HFF-Myc (cell line): ENCODE measurements at regions not wholly inside any gene's neighbourhood (a gene's known extent, or its start where the extent isn't known, plus 50 kb on each side); places are given as distances from the start of the nearest gene placed in this dataset.
"Not testable (repeated sequence)": the region's sequence is repeated elsewhere in the genome, so short reads cannot be mapped to it uniquely, and the experiment has no call there.

ENCODE experiments used
- DNase-seq: peaks from one replicate; pipeline ENCODE4 v3.0.0-alpha.2; 2011; ENCODE audit warnings: low read depth; ENCODE audit errors: extremely low read depth
- H3K4me3 ChIP-seq: replicated peaks from 2 replicates; pipeline ENCODE4 v1.5.1; 2011; ENCODE audit warnings: low read depth, mild to moderate bottlenecking, control low read depth, low read length
- TF ChIP-seq, protein P1 (sequence below): IDR thresholded peaks from 2 replicates; pipeline ENCODE4 v1.5.1; 2012; ENCODE audit warnings: mild to moderate bottlenecking, low read depth, low read length, control low read depth; ENCODE audit errors: missing control alignments

DNA sequence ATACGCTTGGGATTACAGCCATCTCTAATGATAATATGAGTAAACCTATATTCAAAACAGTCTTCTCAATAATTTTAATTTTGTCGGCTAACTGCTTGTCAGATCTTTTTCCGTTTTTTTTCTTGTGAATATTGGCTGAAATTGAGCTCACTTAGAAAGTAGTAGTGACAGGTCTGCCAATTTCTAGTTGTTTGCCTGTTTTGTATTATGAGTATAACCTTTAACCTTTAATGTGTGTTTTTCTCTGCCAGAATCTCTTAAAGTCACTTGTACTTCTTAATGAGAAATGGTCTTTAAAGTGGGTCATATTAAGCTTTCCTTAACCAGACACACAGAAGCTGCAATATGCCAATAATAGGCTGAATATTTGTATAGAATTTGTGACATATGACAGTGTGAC, 511.0 kb downstream of the CSNK1G3 start:
- TF ChIP-seq, protein P1, sequence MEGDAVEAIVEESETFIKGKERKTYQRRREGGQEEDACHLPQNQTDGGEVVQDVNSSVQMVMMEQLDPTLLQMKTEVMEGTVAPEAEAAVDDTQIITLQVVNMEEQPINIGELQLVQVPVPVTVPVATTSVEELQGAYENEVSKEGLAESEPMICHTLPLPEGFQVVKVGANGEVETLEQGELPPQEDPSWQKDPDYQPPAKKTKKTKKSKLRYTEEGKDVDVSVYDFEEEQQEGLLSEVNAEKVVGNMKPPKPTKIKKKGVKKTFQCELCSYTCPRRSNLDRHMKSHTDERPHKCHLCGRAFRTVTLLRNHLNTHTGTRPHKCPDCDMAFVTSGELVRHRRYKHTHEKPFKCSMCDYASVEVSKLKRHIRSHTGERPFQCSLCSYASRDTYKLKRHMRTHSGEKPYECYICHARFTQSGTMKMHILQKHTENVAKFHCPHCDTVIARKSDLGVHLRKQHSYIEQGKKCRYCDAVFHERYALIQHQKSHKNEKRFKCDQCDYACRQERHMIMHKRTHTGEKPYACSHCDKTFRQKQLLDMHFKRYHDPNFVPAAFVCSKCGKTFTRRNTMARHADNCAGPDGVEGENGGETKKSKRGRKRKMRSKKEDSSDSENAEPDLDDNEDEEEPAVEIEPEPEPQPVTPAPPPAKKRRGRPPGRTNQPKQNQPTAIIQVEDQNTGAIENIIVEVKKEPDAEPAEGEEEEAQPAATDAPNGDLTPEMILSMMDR: no peak
- no peak overlapping the region for H3K4me3 ChIP-seq
- DNase-seq: no peak

DNA sequence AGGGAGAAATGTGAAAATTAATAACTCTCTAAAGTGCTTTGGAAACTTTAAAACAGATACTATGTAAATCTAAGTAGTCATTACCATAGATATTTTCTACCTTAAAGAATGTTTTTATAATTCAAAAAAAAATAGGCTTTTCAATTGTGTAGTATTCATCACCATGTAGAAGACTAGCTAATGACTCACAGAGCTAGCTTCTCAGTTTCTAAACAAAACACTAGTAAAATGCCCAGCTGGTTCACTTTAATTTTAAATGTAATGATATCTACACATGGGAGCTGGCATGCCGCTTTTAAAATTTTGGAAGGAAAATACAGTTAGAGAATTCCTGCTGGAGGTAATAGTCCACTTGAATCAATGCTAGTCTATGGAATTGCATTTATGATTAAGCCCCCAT, 509.8 kb downstream of the CSNK1G3 start:
- no peak overlapping the region for H3K4me3 ChIP-seq
- TF ChIP-seq, protein P1: no peak
- DNase-seq: no peak

DNA sequence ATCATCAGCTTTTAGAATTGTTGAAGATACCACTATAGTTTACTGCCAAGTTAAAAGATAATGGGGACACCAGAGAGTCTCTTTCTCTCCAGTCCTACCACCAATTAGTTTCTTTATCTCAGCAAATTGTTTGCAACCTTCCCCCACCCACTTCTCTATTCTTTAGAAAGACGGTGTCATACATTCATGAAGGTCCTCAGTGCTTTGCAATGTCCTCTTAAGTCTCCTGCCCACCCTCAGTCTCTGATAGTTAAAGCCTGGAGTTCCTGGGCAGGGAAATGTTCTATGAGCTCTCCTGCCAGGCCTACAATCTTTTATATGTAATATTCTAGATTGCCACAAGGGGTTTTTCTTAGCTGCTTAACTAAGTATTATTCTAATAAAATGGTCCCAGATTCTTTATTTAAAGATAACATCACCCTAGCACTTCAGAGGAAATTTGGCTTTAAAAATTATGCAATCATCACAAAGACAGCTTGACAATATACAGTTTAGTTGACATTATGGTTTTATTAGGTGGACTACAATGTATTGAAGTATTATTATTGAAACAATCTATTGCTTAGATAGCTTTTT, 509.2 kb downstream of the CSNK1G3 start:
- TF ChIP-seq, protein P1: no peak
- H3K4me3 ChIP-seq: no peak overlapping the region
- no peak for DNase-seq

DNA sequence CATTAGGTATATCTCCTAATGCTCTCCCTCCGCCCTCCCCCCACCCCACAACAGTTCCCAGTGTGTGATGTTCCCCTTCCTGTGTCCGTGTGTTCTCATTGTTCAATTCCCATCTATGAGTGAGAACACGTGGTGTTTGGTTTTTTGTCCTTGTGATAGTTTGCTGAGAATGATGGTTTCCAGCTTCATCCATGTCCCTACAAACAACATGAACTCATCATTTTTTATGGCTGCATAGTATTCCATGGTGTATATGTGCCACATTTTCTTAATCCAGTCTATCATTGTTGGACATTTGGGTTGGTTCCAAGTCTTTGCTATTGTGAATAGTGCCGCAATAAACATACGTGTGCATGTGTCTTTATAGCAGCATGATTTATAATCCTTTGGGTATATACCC, 505.3 kb downstream of the CSNK1G3 start:
- DNase-seq, H3K4me3 ChIP-seq: not testable (repeated sequence)

DNA sequence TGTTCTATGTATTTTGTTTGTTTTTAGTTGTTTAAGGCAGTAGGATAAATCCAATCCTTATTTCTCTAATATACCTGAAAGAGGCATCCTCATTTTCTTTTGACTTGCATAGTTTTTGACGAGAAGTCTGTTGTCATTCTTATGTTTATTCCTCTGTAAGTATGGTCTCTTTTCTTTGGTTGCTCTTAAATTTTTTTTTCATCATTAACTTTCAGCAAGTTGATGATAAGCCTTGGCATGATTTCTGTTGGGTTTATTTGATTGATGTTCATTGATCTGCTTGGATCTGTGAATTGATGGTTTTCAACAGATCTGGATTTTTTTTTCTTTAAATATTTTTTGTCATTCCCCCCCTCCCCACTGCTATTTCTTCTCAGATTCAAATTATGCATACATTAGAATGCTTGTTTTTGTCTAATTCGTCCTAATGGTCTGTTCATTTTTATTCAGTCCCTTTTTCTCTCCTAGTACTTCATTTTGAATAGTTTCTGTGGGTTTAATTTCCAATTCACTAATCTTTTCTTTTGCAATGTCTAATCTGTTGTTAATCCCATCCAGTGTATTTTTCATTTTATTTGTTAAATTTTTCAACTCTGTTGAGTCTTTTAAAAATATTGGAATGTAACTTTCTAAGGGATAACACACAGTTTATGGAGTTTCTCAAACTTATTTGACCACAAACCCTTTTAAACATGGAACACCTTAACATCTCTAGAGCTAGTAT, 495.9 kb downstream of the CSNK1G3 start:
- H3K4me3 ChIP-seq: no peak overlapping the region
- TF ChIP-seq, protein P1: no peak
- no peak for DNase-seq

DNA sequence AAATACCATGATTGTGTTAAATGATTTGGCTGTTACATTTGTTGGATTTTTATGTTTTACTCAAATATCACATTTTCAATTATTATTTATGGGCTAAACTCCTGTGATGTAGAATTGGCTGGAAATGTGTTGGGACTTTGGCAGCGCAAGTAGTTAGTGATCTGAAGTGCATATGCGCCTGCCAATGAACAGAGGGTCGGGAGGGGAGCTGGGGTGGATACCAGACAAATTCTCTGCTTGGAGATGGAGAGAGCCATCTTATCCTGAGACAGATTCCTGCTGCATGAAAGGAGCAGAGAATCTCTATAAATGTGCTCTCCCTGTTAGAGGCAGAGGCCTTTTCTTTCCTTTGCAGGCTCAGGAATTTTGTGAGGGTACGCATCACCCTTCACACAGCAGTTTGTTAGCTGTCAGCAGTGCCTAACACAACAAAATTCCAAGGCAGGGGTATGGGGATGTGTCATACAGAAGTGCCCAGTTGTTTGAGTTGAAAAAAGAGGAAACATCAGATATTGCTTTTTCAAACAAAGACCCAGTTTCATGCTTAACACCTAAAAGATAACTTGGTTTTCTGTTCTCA, 489.1 kb downstream of the CSNK1G3 start:
- no peak overlapping the region for H3K4me3 ChIP-seq
- no peak for DNase-seq
- TF ChIP-seq, protein P1: no peak

DNA sequence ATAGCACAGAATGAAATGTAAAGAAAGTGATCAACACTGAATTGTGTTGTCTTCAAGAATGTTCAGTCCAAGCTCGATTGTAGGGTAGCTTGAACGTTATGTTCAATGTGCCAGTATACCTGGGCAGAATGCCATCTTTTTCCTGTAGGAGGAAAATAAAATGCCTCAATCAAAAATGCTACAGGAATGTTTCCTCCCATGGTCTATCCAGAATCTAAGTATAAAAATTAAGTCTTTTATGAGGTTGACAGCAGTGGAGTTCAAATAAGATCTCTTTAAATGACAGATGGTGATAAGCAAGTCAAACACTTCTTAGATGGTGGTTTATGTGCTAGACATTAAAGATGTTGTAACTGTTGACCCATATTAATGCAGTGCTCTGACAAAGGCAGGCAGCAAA, 488.6 kb downstream of the CSNK1G3 start:
- no peak overlapping the region for H3K4me3 ChIP-seq
- TF ChIP-seq, protein P1: no peak
- DNase-seq: no peak
